A549 (cell line): ENCODE measurements at regions not wholly inside any gene's neighbourhood (a gene's known extent, or its start where the extent isn't known, plus 50 kb on each side); places are given as distances from the start of the nearest gene placed in this dataset.
A peak's percentile ranks its signal among the peaks of the same experiment; 100 is the strongest.

ENCODE experiments used
- ATAC-seq, 2 experiments: fragments of 200-7000 bp in 1 of 2; fragments of >200 bp in 1 of 2; cut with Nextera tagmentation in 1 of 2; cut with Tn5 transposase in 1 of 2; 3 replicates each; pipeline versions ENCODE4 v1.8.0 to v1.9.1; 2018 to 2020; ENCODE audit warnings: mild to moderate bottlenecking in 1 of 2, moderate library complexity in 1 of 2
- CTCF ChIA-PET: fragments of 300-600 bp; sonication (Branson Sonifier 250); formaldehyde crosslinking; extraction: SDS; loops from one replicate; lab custom pipeline; 2021; ENCODE audit warnings: antibody characterized with exemption, inconsistent platforms; lab: Yijun Ruan, JAX
- POLR2A ChIA-PET: fragments of 350-600 bp; formaldehyde crosslinking; extraction: SDS; loops from one replicate; lab custom pipeline; 2021; ENCODE audit warnings: antibody characterized with exemption, inconsistent platforms; lab: Yijun Ruan, JAX
- DNase-seq, 2 experiments: peaks; one replicate each; pipeline versions ENCODE4 v3.0.0 to v3.0.0-alpha.2; 2011 to 2016; ENCODE audit warnings: low read depth in 1 of 2, low spot score in 1 of 2
- FAIRE-seq: peaks from 2 replicates; lab custom pipeline; 2011; peaks lifted over from hg19 to GRCh38; lab: Jason Lieb, UNC
- H3K27ac ChIP-seq, 2 experiments: fragments of >200 bp; sonication (Bioruptor Twin); formaldehyde crosslinking; 3 replicates each; pipeline ENCODE4 v1.5.1; 2016 to 2017
- H3K4me1 ChIP-seq: fragments of >200 bp; sonication (Bioruptor Twin); formaldehyde crosslinking; 3 replicates; pipeline ENCODE4 v1.6.1; 2016
- H3K4me2 ChIP-seq: fragments of >200 bp; sonication (Bioruptor Twin); formaldehyde crosslinking; 3 replicates; pipeline ENCODE4 v1.6.1; 2016
- H3K4me3 ChIP-seq: fragments of >200 bp; sonication (Bioruptor Twin); formaldehyde crosslinking; 3 replicates; pipeline ENCODE4 v1.5.1; 2016
- H3K9me3 ChIP-seq: fragments of >200 bp; sonication (Bioruptor Twin); formaldehyde crosslinking; 3 replicates; pipeline ENCODE4 v1.6.1; 2016
- ATOH8 ChIP-seq: fragments of 250-450 bp; sonication (Bioruptor Pico); IDR thresholded peaks from 2 replicates; pipeline ENCODE4 v1.5.0; 2020; ENCODE audit warnings: low read depth, mild to moderate bottlenecking, moderate library complexity
- CTCF ChIP-seq: fragments of >200 bp; sonication (Bioruptor Twin); formaldehyde crosslinking; IDR thresholded peaks from 3 replicates; pipeline ENCODE4 v1.5.1; 2016
- EHMT2 ChIP-seq: fragments of 200-600 bp; sonication (generic); IDR thresholded peaks from 2 replicates; pipeline ENCODE4 v1.6.1; 2016; ENCODE audit warnings: antibody characterized with exemption, low read depth, mild to moderate bottlenecking, moderate library complexity
- ESRRA ChIP-seq: fragments of 150-350 bp; IDR thresholded peaks from 2 replicates; pipeline ENCODE4 v1.6.1; 2014; ENCODE audit warnings: mild to moderate bottlenecking, low read length, borderline replicate concordance
- FOSL2 ChIP-seq, 2 experiments: fragments of 450-650 bp in 1 of 2; fragments of >200 bp in 1 of 2; sonication (Bioruptor Twin) in 1 of 2; formaldehyde crosslinking; IDR thresholded peaks; 2 replicates each; pipeline versions ENCODE4 v1.5.0 to v1.6.1; 2016 to 2020; ENCODE audit warnings: mild to moderate bottlenecking in 1 of 2, moderate library complexity in 1 of 2
- FOXS1 ChIP-seq: fragments of 250-450 bp; sonication (Bioruptor Pico); IDR thresholded peaks from 2 replicates; pipeline ENCODE4 v1.5.0; 2020; ENCODE audit warnings: mild to moderate bottlenecking, moderate library complexity
- HDAC2 ChIP-seq: fragments of 200-600 bp; sonication (generic); IDR thresholded peaks from 2 replicates; pipeline ENCODE4 v1.6.1; 2016
- HOXB5 ChIP-seq: fragments of 250-450 bp; sonication (Bioruptor Pico); IDR thresholded peaks from 2 replicates; pipeline ENCODE4 v1.5.0; 2020; ENCODE audit warnings: mild to moderate bottlenecking, moderate library complexity
- KDM5A ChIP-seq: fragments of 200-600 bp; sonication (generic); IDR thresholded peaks from 2 replicates; pipeline ENCODE4 v1.6.1; 2016; ENCODE audit warnings: antibody characterized with exemption, mild to moderate bottlenecking
- MAZ ChIP-seq: fragments of 150-350 bp; IDR thresholded peaks from 2 replicates; pipeline ENCODE4 v1.6.1; 2014; ENCODE audit warnings: antibody characterized with exemption, low read depth, low read length, borderline replicate concordance
- NPAS2 ChIP-seq: fragments of 250-450 bp; sonication (Bioruptor Pico); IDR thresholded peaks from 2 replicates; pipeline ENCODE4 v1.8.0; 2022; ENCODE audit warnings: mild to moderate bottlenecking, moderate library complexity, borderline replicate concordance
- POLR2AphosphoS2 ChIP-seq: conservative IDR thresholded peaks from 2 replicates; pipeline ENCODE4 v1.6.1; 2012; ENCODE audit warnings: low read length, improper control_type of control experiment, inconsistent platforms
- RARB ChIP-seq: fragments of 250-450 bp; sonication (Bioruptor Pico); IDR thresholded peaks from 2 replicates; pipeline ENCODE4 v1.8.0; 2021; ENCODE audit warnings: mild to moderate bottlenecking, moderate library complexity
- RCOR1 ChIP-seq: fragments of 150-350 bp; IDR thresholded peaks from 2 replicates; pipeline ENCODE4 v1.6.1; 2014; ENCODE audit warnings: antibody characterized with exemption, low read length, low read depth
- RFX5 ChIP-seq: fragments of 450-650 bp; IDR thresholded peaks from 2 replicates; pipeline ENCODE4 v1.7.1; 2014; ENCODE audit warnings: antibody characterized with exemption, mild to moderate bottlenecking, moderate library complexity
- RNF2 ChIP-seq: fragments of 200-600 bp; sonication (generic); IDR thresholded peaks from 2 replicates; pipeline ENCODE4 v1.6.1; 2016; ENCODE audit warnings: low read depth, mild to moderate bottlenecking, antibody characterized with exemption, moderate library complexity, borderline replicate concordance
- SMC3 ChIP-seq: fragments of >200 bp; sonication (Bioruptor Twin); formaldehyde crosslinking; IDR thresholded peaks from 3 replicates; pipeline ENCODE4 v1.6.1; 2018; ENCODE audit warnings: inconsistent platforms
- SREBF2 ChIP-seq: fragments of 450-650 bp; IDR thresholded peaks from 2 replicates; pipeline ENCODE4 v1.6.1; 2014; ENCODE audit warnings: mild to moderate bottlenecking, moderate library complexity
- USF2 ChIP-seq: fragments of 450-650 bp; IDR thresholded peaks from 2 replicates; pipeline ENCODE4 v1.6.1; 2014; ENCODE audit warnings: antibody characterized with exemption
- WGBS: methylation state at CpG from one replicate; pipeline ENCODE4 v1.1.6; 2017; ENCODE audit errors: missing lambda C conversion rate; 5-methylcytosine and 5-hydroxymethylcytosine counted together
- TF ChIP-seq, protein P1 (sequence below): fragments of 150-350 bp; IDR thresholded peaks from 2 replicates; pipeline ENCODE4 v1.6.1; 2014; ENCODE audit warnings: low read depth, mild to moderate bottlenecking, low read length

- POLR2A ChIA-PET: interaction anchor here (0.7 kb wide), 1 partner anchor 1216 kb away, joined by 6 read pairs; no protein-coding TSS in a partner anchor
- H3K4me3 ChIP-seq: no peak overlapping the region
- no peak overlapping the region for H3K27ac ChIP-seq
- H3K4me1 ChIP-seq: no peaks in the 10 kb centered on the region
- TF ChIP-seq ATOH8 (CRISPR knock-in tag): no peak
- TF ChIP-seq FOSL2 (IDR thresholded peaks at IDR 0.05): no peak
- TF ChIP-seq FOSL2 (CRISPR knock-in tag; IDR thresholded peaks at IDR 0.05): peak; percentile 64
- no peak for TF ChIP-seq FOXS1 (CRISPR knock-in tag)
- TF ChIP-seq, protein P1, sequence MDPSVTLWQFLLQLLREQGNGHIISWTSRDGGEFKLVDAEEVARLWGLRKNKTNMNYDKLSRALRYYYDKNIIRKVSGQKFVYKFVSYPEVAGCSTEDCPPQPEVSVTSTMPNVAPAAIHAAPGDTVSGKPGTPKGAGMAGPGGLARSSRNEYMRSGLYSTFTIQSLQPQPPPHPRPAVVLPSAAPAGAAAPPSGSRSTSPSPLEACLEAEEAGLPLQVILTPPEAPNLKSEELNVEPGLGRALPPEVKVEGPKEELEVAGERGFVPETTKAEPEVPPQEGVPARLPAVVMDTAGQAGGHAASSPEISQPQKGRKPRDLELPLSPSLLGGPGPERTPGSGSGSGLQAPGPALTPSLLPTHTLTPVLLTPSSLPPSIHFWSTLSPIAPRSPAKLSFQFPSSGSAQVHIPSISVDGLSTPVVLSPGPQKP: no peak
- TF ChIP-seq, all 56 proteins: peak for 1
- ATAC-seq: no peak; a peak in 1 of 6 replicates
- Histone ChIP-seq H3K9me3 (no peaks in the 10 kb centered on the region), H3K4me2 (no peak overlapping the region)
- 13% methylated on average over 2 of the region's 2 CpGs for WGBS
- DNase-seq: peak; percentile 3 to 8
- CTCF ChIA-PET: no interaction called here
- no peak for FAIRE-seq
Measured at GRCh38 chr9:73239570-73240265, 88.1 kb downstream of the ANXA1 start.

DNA sequence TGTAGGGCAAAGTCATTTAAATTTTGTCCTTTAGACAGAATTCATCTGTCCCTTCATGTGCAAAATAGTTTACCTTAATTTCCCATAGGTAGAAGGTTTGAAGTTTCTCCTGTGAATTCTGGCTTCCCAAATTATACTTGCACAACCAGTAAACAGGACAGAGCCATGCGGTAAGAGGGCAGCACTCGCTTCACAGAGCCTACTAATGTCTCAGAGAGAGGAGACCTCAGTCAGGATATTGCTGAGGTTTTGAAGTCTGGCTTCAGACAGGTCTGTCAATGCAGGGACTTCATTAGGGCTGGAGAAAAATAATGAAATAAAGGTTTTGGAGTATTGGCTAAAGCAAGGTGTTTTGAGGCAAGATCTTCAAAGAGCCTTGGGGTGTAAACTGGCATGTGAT, 91.4 kb downstream of the ANXA1 start:
- WGBS: 47% methylated on average over 2 of the region's 2 CpGs
- ATAC-seq: no peak
- ChIA-PET POLR2A (no interaction called here), CTCF (interaction anchor here (1.4 kb wide), 1 partner anchor 42 kb away, joined by 3 read pairs; no protein-coding TSS in a partner anchor)
- no peak for TF ChIP-seq EHMT2
- no peak for TF ChIP-seq USF2
- no peak for TF ChIP-seq RNF2
- TF ChIP-seq SMC3: no peak
- TF ChIP-seq RFX5: no peak
- no peak for TF ChIP-seq FOXS1 (CRISPR knock-in tag)
- no peak for TF ChIP-seq RARB
- TF ChIP-seq SREBF2: no peak
- TF ChIP-seq HOXB5 (CRISPR knock-in tag): no peak
- no peak for TF ChIP-seq CTCF
- TF ChIP-seq POLR2AphosphoS2: no peak
- TF ChIP-seq RCOR1: no peak
- no peak for TF ChIP-seq KDM5A
- no peak for TF ChIP-seq NPAS2
- TF ChIP-seq ESRRA: no peak
- TF ChIP-seq MAZ: no peak
- TF ChIP-seq HDAC2: no peak
- DNase-seq: no peak
- Histone ChIP-seq H3K4me3 (no peak overlapping the region), H3K4me1 (no peaks in the 10 kb centered on the region), H3K4me2 (no peak overlapping the region), H3K27ac (no peak overlapping the region), H3K9me3 (no peaks in the 10 kb centered on the region)
- no peak for FAIRE-seq
